Upper lobe of left lung (tissue), 6 donors: ENCODE measurements at regions not wholly inside any gene's neighbourhood (a gene's known extent, or its start where the extent isn't known, plus 50 kb on each side); places are given as distances from the start of the nearest gene placed in this dataset.

Experiments
- ATAC-seq, 2 donors: fragments of 200-7000 bp; cut with Tn5 transposase; one replicate each; pipeline ENCODE4 v1.9.1; 2022; ENCODE audit warnings: mild to moderate bottlenecking in 2 of 2, moderate library complexity in 2 of 2; ENCODE audit not compliant: low FRiP score in 2 of 2
- DNase-seq, 2 donors: peaks; one replicate each; pipeline ENCODE4 v3.0.0-alpha.2; 2019 to 2020
- H3K27ac ChIP-seq, 4 donors: fragments of 200-600 bp; sonication (generic); one replicate each; pipeline ENCODE4 v1.5.1; 2016 to 2019
- H3K27me3 ChIP-seq, 4 donors: fragments of 200-600 bp; sonication (generic); one replicate each; pipeline ENCODE4 v1.5.1; 2017 to 2019
- H3K36me3 ChIP-seq, 4 donors: fragments of 200-600 bp; sonication (generic); one replicate each; pipeline ENCODE4 v1.5.1; 2016 to 2019
- H3K4me1 ChIP-seq, 4 donors: fragments of 200-600 bp; sonication (generic); one replicate each; pipeline ENCODE4 v1.5.1; 2018 to 2019
- H3K4me3 ChIP-seq, 4 donors: fragments of 200-600 bp; sonication (generic); one replicate each; pipeline ENCODE4 v1.5.1; 2017 to 2019; ENCODE audit warnings: mild to moderate bottlenecking in 2 of 4, moderate library complexity in 1 of 4
- H3K9me3 ChIP-seq, 4 donors: fragments of 200-600 bp; sonication (generic); one replicate each; pipeline ENCODE4 v1.5.1; 2018 to 2019
- CTCF ChIP-seq, 6 experiments: fragments of 450-650 bp in 4 of 6; fragments of 200-600 bp in 2 of 6; sonication (generic) in 2 of 6; IDR thresholded peaks; one replicate each; pipeline ENCODE4 v1.5.1; 2016 to 2019; ENCODE audit warnings: antibody characterized with exemption in 6 of 6
- EP300 ChIP-seq, 4 donors: sonication (generic); formaldehyde crosslinking; IDR thresholded peaks; one replicate each; pipeline ENCODE4 v1.5.1; 2017; ENCODE audit warnings: antibody characterized with exemption in 4 of 4, control low read depth in 2 of 4
- POLR2A ChIP-seq, 4 donors: fragments of 450-650 bp; IDR thresholded peaks; one replicate each; pipeline ENCODE4 v1.5.1; 2016 to 2017; ENCODE audit warnings: antibody characterized with exemption in 4 of 4, mild to moderate bottlenecking in 2 of 4
- POLR2AphosphoS5 ChIP-seq, 2 donors: sonication (generic); formaldehyde crosslinking; IDR thresholded peaks; one replicate each; pipeline ENCODE4 v1.5.1; 2017; ENCODE audit warnings: antibody characterized with exemption in 2 of 2
- WGBS, 2 donors: methylation state at CpG; one replicate each; pipeline ENCODE4 v1.1.5; 2017 to 2018; 5-methylcytosine and 5-hydroxymethylcytosine counted together
- donor health status: DM: no; HTN: no; CAD: no; lungs with moderate emphysema.
- donor health status: DM: no; HTN: yes; CAD: no; lungs with severe emphysema.

GRCh38 chr1:18539171-18539570 lies 58.4 kb downstream of the KLHDC7A start:
- no peaks in the 10 kb centered on the region for H3K4me1 ChIP-seq

GRCh38 chr1:18540136-18540765 lies 59.5 kb downstream of the KLHDC7A start:
- DNase-seq (peak; percentile 3 to 37), ATAC-seq (no peak)
- H3K36me3 ChIP-seq, result no peaks in the 10 kb centered on the region
- H3K4me3 ChIP-seq, result no peak overlapping the region
- TF ChIP-seq EP300 (IDR thresholded peaks at IDR 0.05), result no peak
- no peak for TF ChIP-seq CTCF (IDR thresholded peaks at IDR 0.05)
- TF ChIP-seq POLR2AphosphoS5 (IDR thresholded peaks at IDR 0.05), result no peak
- TF ChIP-seq POLR2A (IDR thresholded peaks at IDR 0.05), result no peak
- no peaks in the 10 kb centered on the region for H3K27me3 ChIP-seq
- no peak overlapping the region for H3K27ac ChIP-seq
- 87 to 100% methylated on average over 3 of the region's 3 CpGs for WGBS, 2 donors
- H3K9me3 ChIP-seq, result peaks cover 0 to 4% (median 0%) of the 10 kb centered on the region in 4 donors
- no peaks in the 10 kb centered on the region for H3K4me1 ChIP-seq

More at GRCh38 chr1:18539171-18539570, 58.4 kb downstream of the KLHDC7A start:
- H3K4me3 ChIP-seq, result no peak overlapping the region
- 47 to 48% methylated on average over 4 of the region's 4 CpGs for WGBS, 2 donors
- H3K27ac ChIP-seq, result no peak overlapping the region
- H3K36me3 ChIP-seq, result no peaks in the 10 kb centered on the region
- ATAC-seq, result no peak
- H3K9me3 ChIP-seq, result peaks cover 0 to 4% (median 0%) of the 10 kb centered on the region in 4 donors
- no peak for TF ChIP-seq POLR2AphosphoS5 (IDR thresholded peaks at IDR 0.05)
- no peak for TF ChIP-seq CTCF (IDR thresholded peaks at IDR 0.05)
- TF ChIP-seq POLR2A (IDR thresholded peaks at IDR 0.05), result no peak
- TF ChIP-seq EP300 (IDR thresholded peaks at IDR 0.05), result no peak
- H3K27me3 ChIP-seq, result no peaks in the 10 kb centered on the region
- peak in 1 of 2 donors; percentile 89 for DNase-seq

- H3K27me3 ChIP-seq, result no peaks in the 10 kb centered on the region
- DNase-seq, result peak in 1 of 2 donors; percentile 14
- no peak for ATAC-seq
These were observed 60.5 kb downstream of the KLHDC7A start for GRCh38 chr1:18541046-18541795.

GRCh38 chr1:18542351-18542750 lies 61.6 kb downstream of the KLHDC7A start:
- Histone ChIP-seq H3K27me3 (no peaks in the 10 kb centered on the region), H3K36me3 (no peaks in the 10 kb centered on the region), H3K4me1 (no peaks in the 10 kb centered on the region), H3K4me3 (no peak overlapping the region), H3K27ac (no peak overlapping the region), H3K9me3 (peaks cover 0 to 4% (median 0%) of the 10 kb centered on the region in 4 donors)
- TF ChIP-seq EP300 (IDR thresholded peaks at IDR 0.05), result no peak
- TF ChIP-seq CTCF (IDR thresholded peaks at IDR 0.05), result no peak
- no peak for TF ChIP-seq POLR2AphosphoS5 (IDR thresholded peaks at IDR 0.05)
- TF ChIP-seq POLR2A (IDR thresholded peaks at IDR 0.05), result no peak
- peak in 1 of 2 donors; percentile 6 for DNase-seq
- ATAC-seq, result no peak
- 20 to 21% methylated on average over 8 of the region's 8 CpGs for WGBS, 2 donors

More at GRCh38 chr1:18541046-18541795, 60.5 kb downstream of the KLHDC7A start:
- H3K9me3 ChIP-seq, result peaks cover 0 to 4% (median 0%) of the 10 kb centered on the region in 4 donors
- no peak for TF ChIP-seq POLR2A (IDR thresholded peaks at IDR 0.05)
- no peak for TF ChIP-seq EP300 (IDR thresholded peaks at IDR 0.05)
- no peak for TF ChIP-seq CTCF (IDR thresholded peaks at IDR 0.05)
- no peak for TF ChIP-seq POLR2AphosphoS5 (IDR thresholded peaks at IDR 0.05)
- H3K4me3 ChIP-seq, result no peak overlapping the region
- H3K27ac ChIP-seq, result no peak overlapping the region
- no peaks in the 10 kb centered on the region for H3K36me3 ChIP-seq
- no peaks in the 10 kb centered on the region for H3K4me1 ChIP-seq
- WGBS, 2 donors, result 88 to 89% methylated on average over 9 of the region's 9 CpGs
